SU-DHL-6 (cell line): ENCODE measurements at regions not wholly inside any gene's neighbourhood (a gene's known extent, or its start where the extent isn't known, plus 50 kb on each side); places are given as distances from the start of the nearest gene placed in this dataset.

Experiments used
- CTCF ChIP-seq: fragments of 200-600 bp; sonication (generic); IDR thresholded peaks from one replicate; pipeline ENCODE4 v1.5.1; 2017; ENCODE audit warnings: antibody characterized with exemption, mild to moderate bottlenecking, low read length, moderate library complexity; ENCODE audit not compliant: insufficient read depth, poor library complexity, severe bottlenecking
- EZH2phosphoT487 ChIP-seq: fragments of 200-600 bp; sonication (generic), shearing (Covaris generic); conservative IDR thresholded peaks from 2 replicates; pipeline ENCODE4 v1.6.1; 2018; ENCODE audit warnings: mild to moderate bottlenecking, antibody characterized with exemption, low read length, moderate library complexity, mixed read lengths

- TF ChIP-seq EZH2phosphoT487 (no peak), CTCF (no peak)
Observed at GRCh38 chr12:48265777-48266176, 62.7 kb upstream of the OR10AD1 start.
